Astrocyte (in vitro differentiated cells and primary cell): ENCODE measurements at regions not wholly inside any gene's neighbourhood (a gene's known extent, or its start where the extent isn't known, plus 50 kb on each side); places are given as distances from the start of the nearest gene placed in this dataset.

Experiments used
- DNase-seq: peaks from one replicate; pipeline ENCODE4 v3.0.0-alpha.2; 2010; ENCODE audit warnings: low read depth
- FAIRE-seq: peaks from 2 replicates; lab custom pipeline; 2011; peaks lifted over from hg19 to GRCh38; lab: Jason Lieb, UNC
- H2AFZ ChIP-seq: 2 replicates; pipeline ENCODE4 v1.6.0; 2012; ENCODE audit warnings: low read depth, low read length, inconsistent platforms
- H3K27ac ChIP-seq: 2 replicates; pipeline ENCODE4 v1.5.1; 2011; ENCODE audit warnings: low read depth, low read length, inconsistent platforms
- H3K27me3 ChIP-seq: 2 replicates; pipeline ENCODE4 v1.6.0; 2011; ENCODE audit warnings: low read length, inconsistent platforms; ENCODE audit not compliant: insufficient read depth
- H3K36me3 ChIP-seq: 2 replicates; pipeline ENCODE4 v1.5.1; 2011; ENCODE audit warnings: low read length, inconsistent platforms; ENCODE audit not compliant: insufficient read depth
- H3K4me1 ChIP-seq: 2 replicates; pipeline ENCODE4 v1.5.1; 2011; ENCODE audit warnings: low read length, inconsistent platforms; ENCODE audit not compliant: insufficient read depth
- H3K4me2 ChIP-seq: 2 replicates; pipeline ENCODE4 v1.6.0; 2012; ENCODE audit warnings: low read length, inconsistent platforms
- H3K4me3 ChIP-seq: 2 replicates; pipeline ENCODE4 v1.5.1; 2011; ENCODE audit warnings: low read depth, mild to moderate bottlenecking, low read length, inconsistent platforms; ENCODE audit not compliant: insufficient read depth
- H3K79me2 ChIP-seq: 2 replicates; pipeline ENCODE4 v1.6.0; 2012; ENCODE audit warnings: mild to moderate bottlenecking, low read length, inconsistent platforms; ENCODE audit not compliant: insufficient read depth
- H3K9ac ChIP-seq: 2 replicates; pipeline ENCODE4 v1.6.0; 2012; ENCODE audit warnings: mild to moderate bottlenecking, low read length, inconsistent platforms
- H3K9me3 ChIP-seq: 2 replicates; pipeline ENCODE4 v1.5.1; 2012; ENCODE audit warnings: low read depth, mild to moderate bottlenecking, low read length, inconsistent platforms; ENCODE audit not compliant: insufficient read depth
- H4K20me1 ChIP-seq: 2 replicates; pipeline ENCODE4 v1.6.0; 2012; ENCODE audit warnings: low read length, inconsistent platforms; ENCODE audit not compliant: insufficient read depth
- H3K27ac Mint-ChIP-seq: one replicate; pipeline ENCODE4 v1.8.0; 2021; ENCODE audit warnings: mild to moderate bottlenecking, mixed read lengths; ENCODE audit not compliant: unreplicated experiment
- H3K27me3 Mint-ChIP-seq: one replicate; pipeline ENCODE4 v1.8.0; 2021; ENCODE audit warnings: low read depth, mixed read lengths; ENCODE audit not compliant: unreplicated experiment
- H3K36me3 Mint-ChIP-seq: one replicate; pipeline ENCODE4 v1.8.0; 2021; ENCODE audit warnings: low read depth, mixed read lengths; ENCODE audit not compliant: unreplicated experiment
- H3K4me1 Mint-ChIP-seq: one replicate; pipeline ENCODE4 v1.8.0; 2021; ENCODE audit warnings: low read depth, mixed read lengths; ENCODE audit not compliant: unreplicated experiment
- H3K4me3 Mint-ChIP-seq: one replicate; pipeline ENCODE4 v1.8.0; 2021; ENCODE audit warnings: mild to moderate bottlenecking, moderate library complexity, mixed read lengths; ENCODE audit not compliant: unreplicated experiment
- H3K9me3 Mint-ChIP-seq: one replicate; pipeline ENCODE4 v1.8.0; 2021; ENCODE audit warnings: mild to moderate bottlenecking, mixed read lengths; ENCODE audit not compliant: unreplicated experiment
- CTCF ChIP-seq: IDR thresholded peaks from 2 replicates; pipeline ENCODE4 v1.5.1; 2011; ENCODE audit warnings: low read depth, mild to moderate bottlenecking, inconsistent platforms, low read length, moderate library complexity; ENCODE audit not compliant: insufficient read depth
- EZH2 ChIP-seq: IDR thresholded peaks from 2 replicates; pipeline ENCODE4 v1.6.1; 2012; ENCODE audit warnings: mild to moderate bottlenecking, low read length, inconsistent platforms; ENCODE audit not compliant: insufficient read depth

- Histone ChIP-seq H3K27ac (no peak overlapping the region), H3K27me3 (no peaks in the 10 kb centered on the region), H4K20me1 (no peaks in the 10 kb centered on the region), H3K4me3 (no peak overlapping the region), H3K36me3 (no peaks in the 10 kb centered on the region), H3K79me2 (no peaks in the 10 kb centered on the region), H3K9me3 (peaks cover 12% of the 10 kb centered on the region), H3K4me1 (no peaks in the 10 kb centered on the region), H3K4me2 (no peak overlapping the region), H3K9ac (no peak overlapping the region), H2AFZ (no peak overlapping the region)
- no peak for DNase-seq
- H3K4me3 Mint-ChIP-seq, result no peak overlapping the region
- peaks cover 9% of the 10 kb centered on the region for H3K9me3 Mint-ChIP-seq
- H3K27me3 Mint-ChIP-seq, result peaks cover 25% of the 10 kb centered on the region
- peaks cover 2% of the 10 kb centered on the region for H3K36me3 Mint-ChIP-seq
- FAIRE-seq, result no peak
- no peak for TF ChIP-seq EZH2
- TF ChIP-seq CTCF, result no peak
- no peaks in the 10 kb centered on the region for H3K4me1 Mint-ChIP-seq
- H3K27ac Mint-ChIP-seq, result no peak overlapping the region
These were observed 523.9 kb upstream of the MGMT start for GRCh38 chr10:128943111-128943510.

- Histone ChIP-seq H3K36me3 (no peaks in the 10 kb centered on the region), H3K27ac (no peak overlapping the region), H3K27me3 (no peaks in the 10 kb centered on the region), H2AFZ (no peak overlapping the region), H3K79me2 (no peaks in the 10 kb centered on the region), H3K4me1 (no peaks in the 10 kb centered on the region), H3K9ac (no peak overlapping the region), H3K9me3 (peaks cover 15% of the 10 kb centered on the region), H3K4me2 (no peak overlapping the region), H3K4me3 (no peak overlapping the region), H4K20me1 (no peaks in the 10 kb centered on the region)
- DNase-seq (no peak), FAIRE-seq (no peak)
- Mint-ChIP-seq H3K27me3 (peaks cover 15% of the 10 kb centered on the region), H3K27ac (no peak overlapping the region), H3K4me3 (no peak overlapping the region), H3K36me3 (peaks cover 2% of the 10 kb centered on the region), H3K4me1 (no peaks in the 10 kb centered on the region), H3K9me3 (peaks cover 8% of the 10 kb centered on the region)
- TF ChIP-seq EZH2 (no peak), CTCF (no peak)
These were observed 521.6 kb upstream of the MGMT start for GRCh38 chr10:128945398-128945797.

DNA sequence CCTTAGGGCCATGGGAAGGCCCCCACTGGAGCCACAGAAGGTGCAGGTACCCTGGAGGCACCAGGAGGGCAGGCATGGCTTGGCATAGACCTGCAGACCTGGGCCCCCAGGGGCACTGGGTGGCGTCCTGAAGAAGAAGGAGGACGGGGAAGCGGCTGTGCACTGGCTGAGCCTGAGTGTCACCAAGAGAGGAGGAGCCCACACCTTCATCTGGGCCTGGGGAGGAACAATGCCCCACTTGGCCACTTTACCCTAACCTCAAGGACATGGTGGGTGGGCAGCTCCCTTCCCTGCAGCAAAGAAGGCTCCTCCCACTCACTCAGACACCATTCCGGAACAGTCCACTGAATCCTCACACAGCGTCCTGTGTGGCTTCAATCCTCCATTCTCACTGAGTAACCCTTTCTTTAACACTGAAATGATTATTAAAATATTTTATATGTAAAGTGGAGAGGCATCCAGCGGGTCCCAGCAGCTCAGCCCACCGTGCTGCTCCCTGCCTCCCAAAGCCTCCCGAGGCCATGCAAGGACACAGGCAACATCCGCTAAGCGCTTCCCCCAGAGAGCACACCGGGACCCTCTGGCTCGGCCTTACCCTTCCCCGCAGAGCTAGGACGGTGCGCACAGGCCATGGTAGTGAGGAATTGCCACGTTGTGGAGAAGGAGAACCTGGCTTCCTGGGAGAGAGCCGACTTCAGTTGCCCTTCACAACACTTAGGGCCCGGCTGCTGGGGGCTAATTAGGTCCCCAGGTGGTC, 516.7 kb upstream of the MGMT start:
- no peak overlapping the region for H3K27ac Mint-ChIP-seq
- no peak for FAIRE-seq
- Histone ChIP-seq H3K9me3 (peaks cover 8% of the 10 kb centered on the region), H3K27ac (no peak overlapping the region), H3K9ac (no peak overlapping the region), H3K4me2 (no peak overlapping the region), H2AFZ (no peak overlapping the region), H3K27me3 (no peaks in the 10 kb centered on the region), H3K4me1 (no peaks in the 10 kb centered on the region), H4K20me1 (no peaks in the 10 kb centered on the region), H3K79me2 (no peaks in the 10 kb centered on the region), H3K4me3 (no peak overlapping the region), H3K36me3 (no peaks in the 10 kb centered on the region)
- H3K4me1 Mint-ChIP-seq, result no peaks in the 10 kb centered on the region
- H3K4me3 Mint-ChIP-seq, result no peak overlapping the region
- no peak for DNase-seq
- peaks cover 3% of the 10 kb centered on the region for H3K27me3 Mint-ChIP-seq
- TF ChIP-seq EZH2 (no peak), CTCF (no peak)
- H3K36me3 Mint-ChIP-seq, result peaks cover 2% of the 10 kb centered on the region
- peaks cover 8% of the 10 kb centered on the region for H3K9me3 Mint-ChIP-seq
